ENCODE measurements at regions not wholly inside any gene's neighbourhood (a gene's known extent, or its start where the extent isn't known, plus 50 kb on each side); places are given as distances from the start of the nearest gene placed in this dataset.

DNA sequence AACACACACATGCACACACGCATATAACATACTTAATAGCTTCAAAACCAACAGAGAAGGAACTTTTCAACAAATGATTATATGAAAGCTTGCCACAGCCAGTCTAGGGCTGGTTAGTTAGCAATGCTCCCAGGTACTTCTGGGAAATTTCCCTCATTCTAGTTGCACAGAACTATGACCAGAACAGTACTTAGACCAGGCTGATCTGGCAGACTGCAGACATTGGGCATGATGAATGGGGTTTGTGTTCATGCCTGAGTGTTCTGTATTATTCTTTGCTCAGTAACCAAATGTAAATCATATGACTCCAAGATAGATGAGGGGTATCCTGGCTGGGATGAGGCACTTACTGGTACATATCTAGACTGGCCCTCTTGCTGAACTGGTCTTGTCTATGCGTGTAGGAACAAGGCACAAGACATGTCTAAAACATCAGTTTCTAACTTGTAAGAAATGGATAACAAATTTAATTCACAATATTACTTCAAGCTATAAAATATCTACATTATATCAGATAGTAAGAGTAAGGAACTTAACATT, 50.3 kb upstream of the GEMIN8 start:
- no peak for TF ChIP-seq HOXA7 (CRISPR knock-in tag; IDR thresholded peaks at IDR 0.05)
- TF ChIP-seq NPAS2 (CRISPR knock-in tag; IDR thresholded peaks at IDR 0.05; ENCODE audit: borderline replicate concordance): no peak
